ENCODE measurements at regions not wholly inside any gene's neighbourhood (a gene's known extent, or its start where the extent isn't known, plus 50 kb on each side); places are given as distances from the start of the nearest gene placed in this dataset.

GRCh38 chr16:72471317-72471924 is 299.5 kb upstream of the PMFBP1 start:
- no peaks in the 10 kb centered on the region for H3K36me3 ChIP-seq (ENCODE audit: control insufficient read depth in 2 of 2, insufficient read depth in 1 of 2, low read length in 2 of 2)
- 0 out of 2 replicates have a peak, but pooled peaks cover 2% of the 10 kb centered on the region for H3K4me1 ChIP-seq (ENCODE audit: control insufficient read depth, insufficient read depth, low read length)
- POLR2A ChIA-PET = no interaction called here
- TF ChIP-seq ZSCAN16 (tag by site-specific recombination; IDR thresholded peaks at IDR 0.05) (no peak), BCL11B (tag by site-specific recombination; IDR thresholded peaks at IDR 0.05; ENCODE audit: low read depth) (no peak), ZNF664 (tag by site-specific recombination; IDR thresholded peaks at IDR 0.05) (no peak)
- no peak overlapping the region for H3K27ac ChIP-seq (ENCODE audit: extremely low read depth, low read depth, low read length)
- no peak overlapping the region for H3K4me3 ChIP-seq (ENCODE audit: low read depth, low read length)
- no peaks in the 10 kb centered on the region for H3K9me3 ChIP-seq (ENCODE audit: control insufficient read depth, insufficient read depth, low read depth, low read length)
- CTCF ChIA-PET = no interaction called here

DNA sequence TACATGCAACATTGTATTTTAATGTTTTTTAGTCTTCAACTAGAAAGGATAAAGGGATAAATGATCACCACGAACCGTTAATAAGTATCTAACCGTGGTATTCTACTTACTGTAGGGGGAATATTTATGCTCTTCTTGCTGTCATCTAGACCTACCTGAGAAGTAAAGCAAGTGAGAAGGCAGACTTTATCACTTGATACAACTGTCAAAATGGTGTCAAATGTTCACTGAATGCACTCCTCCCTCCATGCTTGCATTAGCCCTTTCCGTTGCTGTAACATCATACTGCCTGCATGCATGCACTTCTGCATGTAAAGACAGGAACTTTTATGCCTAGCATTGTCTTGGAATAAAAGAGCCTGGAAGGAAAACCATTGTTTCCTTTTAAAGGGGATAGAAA is 298.6 kb upstream of the PMFBP1 start:
- Histone ChIP-seq H3K27ac (ENCODE audit: extremely low read depth, low read depth, low read length) (no peak overlapping the region), H3K9me3 (ENCODE audit: control insufficient read depth, insufficient read depth, low read depth, low read length) (no peaks in the 10 kb centered on the region), H3K4me1 (ENCODE audit: control insufficient read depth, insufficient read depth, low read length) (0 out of 2 replicates have a peak, but pooled peaks cover 2% of the 10 kb centered on the region), H3K36me3 (ENCODE audit: control insufficient read depth in 2 of 2, insufficient read depth in 1 of 2, low read length in 2 of 2) (no peaks in the 10 kb centered on the region), H3K4me3 (ENCODE audit: low read depth, low read length) (no peak overlapping the region)
- POLR2A ChIA-PET = no interaction called here
- CTCF ChIA-PET = interaction anchor here (0.6 kb wide), 1 partner anchor 347 kb away, joined by 3 read pairs; no protein-coding TSS in a partner anchor
- TF ChIP-seq MEIS1 (CRISPR knock-in tag; IDR thresholded peaks at IDR 0.05; ENCODE audit: borderline replicate concordance) = no peak
- no peak for TF ChIP-seq ZNF114 (tag by site-specific recombination; IDR thresholded peaks at IDR 0.05)
- TF ChIP-seq ZNF624 (tag by site-specific recombination; IDR thresholded peaks at IDR 0.05) = no peak
- no peak for TF ChIP-seq ZSCAN16 (tag by site-specific recombination; IDR thresholded peaks at IDR 0.05)
- TF ChIP-seq ZNF513 (tag by site-specific recombination; IDR thresholded peaks at IDR 0.05) = no peak
- no peak for TF ChIP-seq ZNF26 (tag by site-specific recombination; IDR thresholded peaks at IDR 0.05)
- no peak for TF ChIP-seq ZNF677 (tag by site-specific recombination; IDR thresholded peaks at IDR 0.05)
- TF ChIP-seq ZNF18 (tag by site-specific recombination; IDR thresholded peaks at IDR 0.05) = no peak
- TF ChIP-seq MZF1 (tag by site-specific recombination; IDR thresholded peaks at IDR 0.05; ENCODE audit: borderline replicate concordance) = no peak
- no peak for TF ChIP-seq ZNF530 (tag by site-specific recombination; IDR thresholded peaks at IDR 0.05; ENCODE audit: low read depth)

DNA sequence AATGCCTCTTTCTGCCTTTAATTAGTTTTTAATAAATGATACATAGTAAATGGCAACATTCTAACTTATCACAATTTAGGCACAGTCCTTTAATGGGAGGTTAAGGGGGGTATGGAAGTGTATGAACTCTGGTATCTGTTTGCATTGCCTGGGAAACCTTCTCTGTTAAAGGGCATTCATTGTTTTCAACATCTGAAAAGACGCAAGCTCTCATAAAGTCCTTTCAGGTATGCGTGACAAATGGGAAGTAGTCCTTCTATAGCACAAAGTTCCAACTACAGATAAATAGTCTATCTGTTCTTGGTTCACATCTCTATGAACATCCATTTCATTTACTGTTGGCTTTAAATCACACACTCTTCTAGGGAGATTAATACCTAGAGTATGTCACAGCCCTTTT is 298.0 kb upstream of the PMFBP1 start:
- Histone ChIP-seq H3K4me1 (ENCODE audit: control insufficient read depth, insufficient read depth, low read length) (0 out of 2 replicates have a peak, but pooled peaks cover 2% of the 10 kb centered on the region), H3K9me3 (ENCODE audit: control insufficient read depth, insufficient read depth, low read depth, low read length) (no peaks in the 10 kb centered on the region), H3K36me3 (ENCODE audit: control insufficient read depth in 2 of 2, insufficient read depth in 1 of 2, low read length in 2 of 2) (no peaks in the 10 kb centered on the region), H3K4me3 (ENCODE audit: low read depth, low read length) (no peak overlapping the region), H3K27ac (ENCODE audit: extremely low read depth, low read depth, low read length) (no peak overlapping the region)
- TF ChIP-seq EGR2 (tag by site-specific recombination; IDR thresholded peaks at IDR 0.05; ENCODE audit: low read depth) (no peak), ZNF350 (tag by site-specific recombination; IDR thresholded peaks at IDR 0.05) (no peak), ZNF571 (tag by site-specific recombination; IDR thresholded peaks at IDR 0.05) (no peak), KLF1 (tag by site-specific recombination; IDR thresholded peaks at IDR 0.05) (no peak), ZNF677 (tag by site-specific recombination; IDR thresholded peaks at IDR 0.05) (no peak), ZNF416 (tag by site-specific recombination; IDR thresholded peaks at IDR 0.05) (no peak), ZNF558 (tag by site-specific recombination; IDR thresholded peaks at IDR 0.05) (no peak)
- TF ChIP-seq, protein P1, sequence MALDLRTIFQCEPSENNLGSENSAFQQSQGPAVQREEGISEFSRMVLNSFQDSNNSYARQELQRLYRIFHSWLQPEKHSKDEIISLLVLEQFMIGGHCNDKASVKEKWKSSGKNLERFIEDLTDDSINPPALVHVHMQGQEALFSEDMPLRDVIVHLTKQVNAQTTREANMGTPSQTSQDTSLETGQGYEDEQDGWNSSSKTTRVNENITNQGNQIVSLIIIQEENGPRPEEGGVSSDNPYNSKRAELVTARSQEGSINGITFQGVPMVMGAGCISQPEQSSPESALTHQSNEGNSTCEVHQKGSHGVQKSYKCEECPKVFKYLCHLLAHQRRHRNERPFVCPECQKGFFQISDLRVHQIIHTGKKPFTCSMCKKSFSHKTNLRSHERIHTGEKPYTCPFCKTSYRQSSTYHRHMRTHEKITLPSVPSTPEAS (tag by site-specific recombination; IDR thresholded peaks at IDR 0.05) = no peak
- ChIA-PET POLR2A (no interaction called here), CTCF (no interaction called here)
